Brain pericyte (primary cell): ENCODE measurements at regions not wholly inside any gene's neighbourhood (a gene's known extent, or its start where the extent isn't known, plus 50 kb on each side); places are given as distances from the start of the nearest gene placed in this dataset.
"Not testable (repeated sequence)": the region's sequence is repeated elsewhere in the genome, so short reads cannot be mapped to it uniquely, and the experiment has no call there.

Experiments
- DNase-seq: peaks from one replicate; pipeline ENCODE4 v3.0.0-alpha.2; 2012; ENCODE audit warnings: low read depth, low spot score

DNA sequence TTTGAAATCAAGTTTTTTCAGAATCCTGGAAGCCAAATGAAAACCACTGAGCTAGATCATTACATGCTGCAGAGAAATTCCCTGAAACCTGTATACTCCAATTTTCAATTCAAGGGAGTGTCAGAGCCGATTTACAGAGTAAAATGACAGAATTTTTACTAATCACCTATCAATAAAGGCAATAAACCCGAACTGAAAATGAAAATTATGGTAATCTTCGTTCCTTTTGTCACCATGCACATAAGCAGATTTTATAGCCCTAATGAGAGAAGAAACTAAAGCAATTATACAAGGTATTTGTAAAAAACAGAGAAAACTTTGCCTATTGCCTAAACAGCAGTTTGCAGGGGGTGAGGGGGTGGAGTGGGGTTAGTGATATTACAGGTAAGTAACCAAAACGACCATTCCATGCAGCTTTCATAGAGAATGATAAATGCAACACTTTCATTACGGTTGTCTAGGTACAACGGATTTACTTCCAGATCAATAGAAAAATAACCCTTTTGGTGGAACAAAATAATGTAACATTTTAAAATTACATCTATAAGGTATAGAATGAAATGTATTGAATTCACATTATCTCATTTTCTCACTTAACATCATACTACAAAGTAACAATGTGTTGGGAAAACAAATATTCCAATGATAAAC is 115.2 kb upstream of the BEND6 start:
- no peak for DNase-seq

- no peak for DNase-seq
These were observed 115.9 kb upstream of the BEND6 start for GRCh38 chr6:56838965-56839364.

- no peak for DNase-seq
These were observed 116.8 kb upstream of the BEND6 start for GRCh38 chr6:56838016-56838555.

DNA sequence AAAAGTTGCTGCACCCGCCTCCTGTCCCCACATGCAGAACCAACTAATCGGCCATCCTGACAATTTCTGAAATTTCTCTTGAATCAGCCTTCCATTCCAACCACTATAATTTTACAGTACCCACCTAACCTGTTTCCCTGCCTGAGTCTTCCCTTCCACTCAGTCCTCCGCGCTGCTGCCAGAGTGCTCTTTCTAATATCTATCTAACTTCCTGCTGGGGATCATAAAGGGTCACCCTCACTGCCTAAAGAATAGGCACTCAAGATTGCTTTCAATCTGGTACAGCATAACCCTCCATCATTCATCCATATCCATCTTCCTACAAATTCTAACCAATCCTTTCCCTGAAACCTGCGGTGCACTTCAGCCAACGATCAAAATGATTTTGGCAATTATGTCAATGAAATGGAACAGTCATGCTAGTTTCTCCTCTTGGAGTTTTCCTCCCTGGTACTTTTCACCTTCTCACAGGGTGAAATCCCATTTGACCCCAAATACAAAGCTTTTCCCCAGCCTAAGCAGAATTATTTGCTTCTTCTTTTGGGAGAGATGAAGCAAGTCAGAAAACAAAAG is 117.5 kb upstream of the BEND6 start:
- no peak for DNase-seq

DNA sequence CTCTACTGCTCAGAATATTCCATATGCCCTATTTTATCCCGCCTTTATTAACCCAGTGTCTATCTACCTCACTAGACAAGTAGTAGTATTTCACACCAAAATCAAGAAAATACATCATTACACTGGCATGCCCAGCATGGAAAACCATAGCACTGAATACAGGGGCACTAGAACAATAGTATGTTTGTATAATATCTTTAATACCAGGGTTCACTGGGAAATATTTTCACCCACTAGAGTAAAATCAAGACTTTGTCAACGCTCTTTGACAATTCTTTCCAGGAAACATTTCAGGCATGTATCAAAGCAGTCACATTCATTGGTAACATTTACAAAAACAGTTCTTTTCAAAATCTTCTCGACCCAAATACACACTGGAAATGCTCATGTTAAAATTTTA is 119.3 kb upstream of the BEND6 start:
- DNase-seq, result no peak

- no peak for DNase-seq
These were observed 121.0 kb upstream of the BEND6 start for GRCh38 chr6:56833873-56834272.

DNA sequence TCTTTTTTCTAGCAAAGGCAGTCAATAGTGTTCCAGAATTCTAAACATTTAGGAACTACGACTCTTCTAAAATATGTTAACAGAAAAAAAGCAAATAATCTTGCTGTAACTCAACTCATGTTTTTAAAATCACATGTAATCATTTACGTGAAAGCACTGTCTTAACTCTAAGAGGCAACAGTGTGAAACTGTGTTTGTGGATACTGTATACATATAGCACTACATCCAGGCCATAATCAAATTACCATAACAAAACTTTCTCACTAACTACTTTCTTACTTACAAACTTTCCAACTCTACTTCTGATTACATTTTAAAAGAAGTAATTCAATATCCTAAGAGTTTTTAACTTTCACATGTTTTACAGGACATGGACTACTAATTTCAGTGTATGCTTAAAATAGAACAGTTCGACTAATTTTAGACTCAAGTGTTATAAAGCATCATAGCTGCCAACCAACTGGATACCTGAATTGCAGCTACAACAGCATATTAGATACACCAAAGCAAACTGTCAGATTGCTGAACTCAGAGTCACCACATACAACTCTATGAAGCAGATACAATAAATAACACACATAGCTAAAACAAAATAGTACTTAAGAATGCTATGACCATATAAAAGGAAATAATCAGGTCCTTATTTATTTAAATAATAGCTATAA is 121.6 kb upstream of the BEND6 start:
- no peak for DNase-seq

DNA sequence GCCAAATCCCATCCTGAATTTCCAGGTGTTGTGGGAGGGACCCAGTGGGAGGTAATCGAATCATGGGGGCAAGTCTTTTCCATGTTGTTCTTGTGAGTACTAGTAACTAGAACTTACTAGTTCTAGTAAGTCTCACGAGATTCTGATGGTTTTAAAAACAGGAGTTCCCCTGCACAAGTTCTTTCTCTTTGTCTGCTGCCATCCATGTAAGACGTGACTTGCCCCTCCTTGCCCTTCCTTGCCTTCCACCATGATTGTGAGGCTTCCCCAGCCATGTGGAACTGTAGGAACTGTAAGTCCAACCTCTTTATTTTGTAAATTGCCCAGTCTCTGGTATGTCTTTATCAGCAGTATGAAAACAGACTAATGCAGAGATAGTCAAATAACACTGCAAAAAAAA is 122.7 kb upstream of the BEND6 start:
- DNase-seq, result no peak

- no peak for DNase-seq
These were observed 123.6 kb upstream of the BEND6 start for GRCh38 chr6:56831334-56831733.

DNA sequence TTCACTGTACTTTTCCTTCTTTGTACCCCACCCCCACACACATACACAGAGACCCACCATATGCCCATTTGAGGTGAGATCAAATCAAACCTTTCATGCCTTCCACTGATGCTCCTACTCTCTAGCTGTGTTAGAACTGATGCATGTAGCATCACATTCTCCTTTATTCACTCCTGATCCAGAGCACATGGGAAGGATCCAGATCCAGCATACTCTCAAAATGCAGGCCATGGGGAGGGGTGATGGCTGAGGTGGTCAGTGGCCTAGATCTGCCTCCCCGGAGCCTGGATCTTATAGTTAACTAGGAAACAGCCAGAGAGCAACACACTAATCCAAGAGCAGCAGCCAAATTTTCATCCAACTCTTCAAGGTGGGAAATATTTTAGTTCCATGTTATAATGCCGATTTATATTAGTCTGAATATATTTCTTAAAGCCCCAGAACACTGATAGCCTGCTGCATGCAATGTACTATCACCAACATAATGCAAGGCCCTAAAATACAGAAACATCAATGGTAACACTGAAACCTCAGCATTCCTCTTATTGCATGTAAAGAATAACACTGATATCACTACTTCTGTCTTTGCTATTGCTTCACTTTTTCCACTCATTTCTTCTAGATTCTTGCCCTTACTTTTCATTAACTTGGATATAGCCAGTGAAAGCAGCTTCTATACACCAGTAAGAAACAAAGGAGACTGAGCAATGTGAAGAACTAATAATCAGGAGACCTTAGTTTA is 126.8 kb upstream of the BEND6 start:
- no peak for DNase-seq

DNA sequence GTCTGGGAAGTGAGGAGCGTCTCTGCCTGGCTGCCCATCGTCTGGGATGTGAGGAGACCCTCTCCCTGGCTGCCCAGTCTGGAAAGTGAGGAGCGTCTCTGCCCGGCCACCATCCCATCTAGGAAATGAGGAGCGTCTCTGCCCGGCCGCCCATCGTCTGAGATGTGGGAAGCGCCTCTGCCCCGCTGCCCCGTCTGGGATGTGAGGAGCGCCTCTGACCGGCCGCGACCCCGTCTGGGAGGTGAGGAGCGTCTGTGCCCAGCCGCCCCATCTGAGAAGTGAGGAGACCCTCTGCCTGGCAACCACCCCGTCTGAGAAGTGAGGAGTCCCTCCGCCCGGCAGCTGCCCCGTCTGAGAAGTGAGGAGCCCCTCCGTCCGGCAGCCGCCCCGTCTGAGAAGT is 130.5 kb upstream of the BEND6 start:
- not testable (repeated sequence) for DNase-seq

- no peak for DNase-seq
These were observed 133.9 kb upstream of the BEND6 start for GRCh38 chr6:56821005-56821432.

GRCh38 chr6:56820060-56820459 is 134.8 kb upstream of the BEND6 start:
- DNase-seq, result no peak

DNA sequence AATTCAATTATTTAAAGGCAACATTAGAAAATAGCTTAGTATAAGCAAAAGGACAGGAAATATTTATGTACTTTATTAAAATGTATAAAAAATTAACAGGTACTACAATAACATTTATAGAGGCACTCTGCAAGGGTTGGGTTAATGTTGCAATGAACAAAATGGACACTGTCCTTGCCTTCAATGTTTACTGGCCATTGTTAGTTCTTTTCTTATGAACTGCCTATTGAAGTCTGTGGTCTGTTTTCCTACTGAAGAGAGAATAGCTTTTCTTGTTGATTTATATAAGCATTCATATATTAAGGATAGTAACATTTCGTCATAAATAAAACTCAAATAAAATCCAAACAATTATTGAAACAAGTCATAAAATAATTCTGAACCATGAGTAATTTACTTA is 135.3 kb upstream of the BEND6 start:
- DNase-seq, result no peak

GRCh38 chr6:56816370-56816769 is 138.5 kb upstream of the BEND6 start:
- no peak for DNase-seq

DNA sequence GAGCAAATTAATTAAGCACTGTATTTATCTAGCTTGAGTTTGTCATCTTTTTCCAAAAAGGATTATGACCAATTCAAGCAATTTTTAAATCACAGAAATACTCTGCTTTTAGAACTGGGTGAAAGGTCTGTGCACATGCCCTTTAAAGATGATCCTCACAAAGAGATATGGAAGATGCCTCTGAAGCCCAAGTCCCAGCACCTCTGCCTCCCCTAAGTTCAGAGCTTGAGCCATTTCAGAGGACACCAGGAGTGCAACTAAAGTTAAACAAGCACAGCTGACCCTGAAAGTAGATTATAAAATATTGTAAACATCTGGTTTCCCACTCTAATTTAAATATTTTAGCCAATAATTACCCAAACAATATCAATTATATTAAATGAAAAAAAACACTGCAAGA is 139.5 kb upstream of the BEND6 start:
- DNase-seq, result no peak

DNA sequence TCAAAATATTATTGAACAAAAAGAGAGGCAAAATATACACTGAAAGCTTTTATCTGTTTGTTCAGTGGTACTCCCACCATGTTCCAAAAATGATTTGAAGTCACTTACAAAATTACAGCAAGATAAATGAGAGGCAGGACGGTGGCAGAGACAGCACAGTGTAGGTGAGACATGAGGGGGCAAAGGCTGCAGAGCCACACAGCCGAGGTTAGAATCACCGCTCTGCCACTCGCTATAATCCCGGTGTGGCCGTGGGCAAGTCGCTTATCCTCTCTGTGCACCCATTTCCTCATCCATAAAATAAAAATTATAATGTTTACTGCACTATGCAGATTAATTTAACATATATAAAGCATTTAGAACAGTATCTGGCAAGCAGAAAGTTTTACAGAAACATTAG is 140.1 kb upstream of the BEND6 start:
- DNase-seq, result no peak

- DNase-seq, result no peak
These were observed 140.6 kb upstream of the BEND6 start for GRCh38 chr6:56814308-56814707.

- DNase-seq, result not testable (repeated sequence)
These were observed 142.1 kb upstream of the BEND6 start for GRCh38 chr6:56812851-56813250.

DNA sequence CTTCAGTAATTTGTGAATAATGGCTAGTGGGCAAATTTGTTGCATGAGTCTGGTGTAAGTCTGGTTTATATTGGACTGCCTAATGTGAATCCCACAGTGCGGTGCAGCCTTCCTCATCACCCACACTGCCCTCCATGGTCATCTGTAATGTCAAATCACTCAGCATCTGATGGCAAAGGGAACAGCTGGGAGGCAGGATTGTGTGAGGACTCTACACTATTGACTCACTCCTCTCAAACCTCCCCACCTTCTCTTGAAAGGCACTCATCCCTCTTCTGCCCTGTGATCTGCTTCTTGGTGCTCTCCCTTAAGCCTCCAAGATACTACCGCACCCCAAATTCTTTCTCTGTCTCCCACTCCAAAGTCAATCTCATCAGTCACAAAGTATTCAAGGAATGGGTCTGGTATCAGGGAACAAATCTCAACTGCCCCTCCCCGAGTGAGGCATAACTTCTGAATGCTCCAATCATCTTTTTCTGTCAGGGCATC is 146.0 kb upstream of the BEND6 start:
- no peak for DNase-seq

- no peak for DNase-seq
These were observed 146.9 kb upstream of the BEND6 start for GRCh38 chr6:56807989-56808337.

- no peak for DNase-seq
These were observed 147.4 kb upstream of the BEND6 start for GRCh38 chr6:56807326-56807988.
